Cardiac fibroblast (primary cell): ENCODE measurements at regions not wholly inside any gene's neighbourhood (a gene's known extent, or its start where the extent isn't known, plus 50 kb on each side); places are given as distances from the start of the nearest gene placed in this dataset.

Experiments used
- DNase-seq, 2 donors: peaks; one replicate each; pipeline versions ENCODE4 v3.0.0 to v3.0.0-alpha.2; 2010; ENCODE audit warnings: low read depth in 2 of 2
- H3K4me3 ChIP-seq, 2 donors: replicated peaks in 1 of 2; 1 replicate in 1 of 2; 2 replicates in 1 of 2; pipeline ENCODE4 v1.5.1; 2011; ENCODE audit warnings: low read depth in 2 of 2, low read length in 2 of 2, mild to moderate bottlenecking in 2 of 2, moderate library complexity in 1 of 2
- TF ChIP-seq, protein P1 (sequence below): IDR thresholded peaks from one replicate; pipeline ENCODE4 v1.5.1; 2011; ENCODE audit warnings: low read depth, mild to moderate bottlenecking, low read length, inconsistent platforms

DNA sequence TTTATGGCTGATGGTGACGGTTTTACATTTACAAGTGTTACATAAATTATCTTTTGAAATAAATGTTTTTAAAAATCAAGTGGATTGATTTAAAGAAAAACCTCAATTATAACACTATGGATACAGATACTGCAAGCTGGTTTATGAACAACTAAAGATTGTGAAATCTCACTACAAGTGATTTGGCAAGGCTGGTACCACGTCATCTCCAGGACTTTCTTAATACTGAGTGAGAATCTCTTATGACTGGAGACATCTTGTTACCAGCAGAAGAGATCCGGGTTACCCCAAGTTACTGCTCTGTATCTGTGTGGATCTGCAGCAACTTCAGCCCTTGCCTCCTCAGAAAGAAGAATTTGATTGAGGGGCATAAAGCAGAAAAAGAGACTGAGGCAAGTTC is 452.9 kb downstream of the MN1 start:
- DNase-seq, result peak; percentile 36 to 63
- no peak overlapping the region for H3K4me3 ChIP-seq
- TF ChIP-seq, protein P1, sequence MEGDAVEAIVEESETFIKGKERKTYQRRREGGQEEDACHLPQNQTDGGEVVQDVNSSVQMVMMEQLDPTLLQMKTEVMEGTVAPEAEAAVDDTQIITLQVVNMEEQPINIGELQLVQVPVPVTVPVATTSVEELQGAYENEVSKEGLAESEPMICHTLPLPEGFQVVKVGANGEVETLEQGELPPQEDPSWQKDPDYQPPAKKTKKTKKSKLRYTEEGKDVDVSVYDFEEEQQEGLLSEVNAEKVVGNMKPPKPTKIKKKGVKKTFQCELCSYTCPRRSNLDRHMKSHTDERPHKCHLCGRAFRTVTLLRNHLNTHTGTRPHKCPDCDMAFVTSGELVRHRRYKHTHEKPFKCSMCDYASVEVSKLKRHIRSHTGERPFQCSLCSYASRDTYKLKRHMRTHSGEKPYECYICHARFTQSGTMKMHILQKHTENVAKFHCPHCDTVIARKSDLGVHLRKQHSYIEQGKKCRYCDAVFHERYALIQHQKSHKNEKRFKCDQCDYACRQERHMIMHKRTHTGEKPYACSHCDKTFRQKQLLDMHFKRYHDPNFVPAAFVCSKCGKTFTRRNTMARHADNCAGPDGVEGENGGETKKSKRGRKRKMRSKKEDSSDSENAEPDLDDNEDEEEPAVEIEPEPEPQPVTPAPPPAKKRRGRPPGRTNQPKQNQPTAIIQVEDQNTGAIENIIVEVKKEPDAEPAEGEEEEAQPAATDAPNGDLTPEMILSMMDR, result no peak

GRCh38 chr22:27349456-27349855 is 452.1 kb downstream of the MN1 start:
- DNase-seq, result peak; percentile 32 to 41
- TF ChIP-seq, protein P1, result no peak
- H3K4me3 ChIP-seq, result no peak overlapping the region

GRCh38 chr22:27350306-27350705 is 451.2 kb downstream of the MN1 start:
- TF ChIP-seq, protein P1, result no peak
- DNase-seq, result no peak
- H3K4me3 ChIP-seq, result no peak overlapping the region

DNA sequence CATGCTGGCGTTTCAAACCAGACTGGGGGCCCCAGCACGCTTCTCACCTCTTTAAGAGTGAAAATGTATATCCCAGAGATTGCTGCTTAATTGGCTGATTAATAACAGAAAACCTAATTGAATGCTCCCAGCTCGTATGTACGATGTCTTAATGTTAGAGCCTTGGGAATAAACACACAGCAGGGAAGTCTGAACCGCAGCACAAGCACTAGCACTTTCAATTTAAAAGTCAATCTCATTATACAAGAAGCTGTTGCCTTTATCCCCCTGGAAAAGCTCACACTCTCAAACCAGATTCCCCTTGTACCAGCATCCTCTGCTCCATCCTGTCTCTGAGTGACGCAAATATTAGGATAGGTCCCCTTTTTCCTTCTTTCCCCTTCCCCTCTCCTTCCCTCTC is 449.1 kb downstream of the MN1 start:
- DNase-seq, result no peak
- H3K4me3 ChIP-seq, result no peak overlapping the region
- TF ChIP-seq, protein P1, result no peak

GRCh38 chr22:27358096-27358870 is 443.3 kb downstream of the MN1 start:
- H3K4me3 ChIP-seq, result no peak overlapping the region
- DNase-seq, result no peak

DNA sequence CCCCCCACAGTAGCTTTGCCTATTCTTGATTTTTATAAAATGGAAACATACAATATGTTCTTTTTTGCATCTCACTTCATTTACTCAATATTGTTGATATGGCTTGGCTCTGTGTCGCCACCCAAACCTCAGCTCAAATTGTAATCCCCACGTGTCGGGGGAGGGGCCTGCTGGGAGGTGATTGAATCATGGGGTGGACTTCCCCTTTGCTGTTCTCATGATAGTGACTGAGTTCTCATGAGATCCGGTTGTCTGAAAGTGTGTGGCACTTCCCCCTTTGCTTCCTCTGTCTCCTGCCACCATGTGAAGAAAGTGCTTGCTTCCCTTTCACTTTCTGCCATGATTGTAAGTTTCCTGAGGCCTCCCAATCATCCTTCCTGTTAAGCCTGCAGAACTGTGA is 431.3 kb downstream of the MN1 start:
- no peak overlapping the region for H3K4me3 ChIP-seq
- DNase-seq, result peak in 1 of 2 donors; percentile 4
- TF ChIP-seq, protein P1, result no peak

More at GRCh38 chr22:27358096-27358870, 443.3 kb downstream of the MN1 start:
- TF ChIP-seq, protein P1, result no peak
